Fibroblast of mammary gland (primary cell): ENCODE measurements at regions not wholly inside any gene's neighbourhood (a gene's known extent, or its start where the extent isn't known, plus 50 kb on each side); places are given as distances from the start of the nearest gene placed in this dataset.

Experiments used
- DNase-seq: peaks from one replicate; pipeline ENCODE4 v3.0.0-alpha.2; 2010; ENCODE audit warnings: low read depth
- H3K4me3 ChIP-seq: 2 replicates; pipeline ENCODE4 v1.5.1; 2011; ENCODE audit warnings: low read depth, mild to moderate bottlenecking, low read length, moderate library complexity; ENCODE audit not compliant: control insufficient read depth
- CTCF ChIP-seq: conservative IDR thresholded peaks from 2 replicates; pipeline ENCODE4 v1.5.1; 2011; ENCODE audit warnings: low read depth, low read length, inconsistent platforms; ENCODE audit not compliant: control insufficient read depth, insufficient read depth

- TF ChIP-seq CTCF, result no peak
Measured at GRCh38 chr3:124663690-124664089, 66.6 kb upstream of the UMPS start.

DNA sequence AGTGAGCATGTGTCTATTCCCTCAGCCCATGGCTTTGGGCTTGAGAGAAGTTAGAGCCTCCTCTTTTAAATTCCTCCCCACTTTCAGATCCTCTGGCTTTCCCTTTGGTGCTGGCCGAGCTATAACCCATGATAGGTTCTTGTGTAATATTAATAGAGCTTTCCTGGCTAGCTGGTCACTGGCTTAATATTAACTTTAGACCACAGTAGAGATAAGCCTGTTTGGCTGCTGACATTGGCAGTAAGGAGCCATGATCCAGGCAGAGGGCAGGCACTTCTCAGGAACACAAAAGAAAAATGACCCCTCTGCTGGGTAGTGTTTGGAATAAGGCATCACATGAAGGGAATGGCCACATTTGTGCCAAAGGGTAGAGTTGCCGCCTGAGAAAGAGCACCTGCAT is 65.4 kb upstream of the UMPS start:
- DNase-seq, result no peak
- H3K4me3 ChIP-seq, result no peak overlapping the region
- TF ChIP-seq CTCF, result no peak

More at GRCh38 chr3:124663690-124664089, 66.6 kb upstream of the UMPS start:
- peak; percentile 38 for DNase-seq
- H3K4me3 ChIP-seq, result no peak overlapping the region

- no peak for TF ChIP-seq CTCF
Measured at GRCh38 chr3:124666067-124666466, 64.2 kb upstream of the UMPS start.

GRCh38 chr3:124669470-124669869 is 60.8 kb upstream of the UMPS start:
- no peak overlapping the region for H3K4me3 ChIP-seq
- DNase-seq, result peak; percentile 94
- no peak for TF ChIP-seq CTCF

More at GRCh38 chr3:124666067-124666466, 64.2 kb upstream of the UMPS start:
- H3K4me3 ChIP-seq, result no peak overlapping the region
- DNase-seq, result no peak

DNA sequence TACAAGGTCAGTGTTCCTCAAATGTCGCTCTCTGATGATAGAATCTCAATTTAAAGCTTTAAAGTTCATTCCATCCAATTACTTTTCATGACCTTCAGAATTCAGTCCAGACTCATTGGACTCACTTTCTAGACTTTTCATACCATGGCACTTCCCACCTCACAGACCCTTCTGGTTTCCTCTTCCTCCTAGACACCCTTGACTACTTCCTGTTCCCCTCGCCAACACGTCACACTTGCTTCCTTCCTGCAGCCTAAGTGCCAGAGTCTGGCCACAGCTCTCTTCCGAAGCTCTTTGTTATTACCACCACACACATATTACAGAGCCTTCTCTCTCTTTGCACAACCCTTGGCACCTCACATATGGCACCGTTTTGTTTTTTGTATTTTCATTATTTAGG is 59.1 kb upstream of the UMPS start:
- H3K4me3 ChIP-seq, result no peak overlapping the region
- DNase-seq, result no peak
- TF ChIP-seq CTCF, result no peak

- no peak overlapping the region for H3K4me3 ChIP-seq
- no peak for DNase-seq
Measured at GRCh38 chr3:124674336-124674735, 55.9 kb upstream of the UMPS start.

More at GRCh38 chr3:124674336-124674735, 55.9 kb upstream of the UMPS start:
- TF ChIP-seq CTCF, result no peak
